Endothelial cell of umbilical vein (primary cell): ENCODE measurements at regions not wholly inside any gene's neighbourhood (a gene's known extent, or its start where the extent isn't known, plus 50 kb on each side); places are given as distances from the start of the nearest gene placed in this dataset.

ENCODE experiments used
- BruUV-seq: library from RNA; stranded (reverse); fragments of 400-500 nt; replicated peaks from 2 replicates; lab custom pipeline; 2021; lab: Mats Ljungman, UMichigan
- CTCF ChIA-PET: fragments of 300-600, 350-600 bp; sonication (Branson Sonifier 250); formaldehyde crosslinking; loops from one replicate; lab custom pipeline; 2021; ENCODE audit warnings: antibody characterized with exemption, inconsistent platforms; lab: Charles Lee
- POLR2A ChIA-PET: fragments of 300-600, 350-600 bp; sonication (Branson Sonifier 250); formaldehyde crosslinking; loops from one replicate; lab custom pipeline; 2021; ENCODE audit warnings: antibody characterized with exemption, inconsistent platforms; lab: Charles Lee
- DNase-seq: peaks from one replicate; pipeline ENCODE4 v3.0.0-alpha.2; 2011; ENCODE audit warnings: low read depth, low spot score
- FAIRE-seq: peaks from 2 replicates; lab custom pipeline; 2011; peaks lifted over from hg19 to GRCh38; lab: Jason Lieb, UNC
- H2AFZ ChIP-seq: 2 replicates; pipeline ENCODE4 v1.6.0; 2012; ENCODE audit warnings: low read depth, low read length, control low read depth, inconsistent platforms
- H3K27ac ChIP-seq: 2 replicates; pipeline ENCODE4 v1.5.1; 2011; ENCODE audit warnings: low read depth, mild to moderate bottlenecking, control low read depth, low read length, moderate library complexity; ENCODE audit not compliant: insufficient read depth
- H3K27me3 ChIP-seq, 2 experiments: 2 replicates each; pipeline versions ENCODE4 v1.6.0 to v1.6.1; 2011; ENCODE audit warnings: low read length in 2 of 2, mixed read lengths in 1 of 2; ENCODE audit not compliant: control insufficient read depth in 2 of 2, insufficient read depth in 2 of 2
- H3K36me3 ChIP-seq, 2 experiments: 2 replicates in 1 of 2; 3 replicates in 1 of 2; pipeline ENCODE4 v1.5.1; 2011; ENCODE audit warnings: low read length in 2 of 2, mild to moderate bottlenecking in 1 of 2, moderate library complexity in 1 of 2; ENCODE audit not compliant: control insufficient read depth in 2 of 2, insufficient read depth in 2 of 2; ENCODE audit errors: extremely low read depth in 1 of 2
- H3K4me1 ChIP-seq: 3 replicates; pipeline ENCODE4 v1.5.1; 2011; ENCODE audit warnings: mild to moderate bottlenecking, low read length; ENCODE audit not compliant: control insufficient read depth, insufficient read depth; ENCODE audit errors: extremely low read depth
- H3K4me2 ChIP-seq: 2 replicates; pipeline ENCODE4 v1.6.1; 2011; ENCODE audit warnings: low read length, control low read depth, mixed read lengths; ENCODE audit not compliant: insufficient read depth
- H3K4me3 ChIP-seq, 3 experiments: fragments of 200-600 bp in 1 of 3; sonication (generic), shearing (Covaris generic) in 1 of 3; replicated peaks in 1 of 3; 2 replicates each; pipeline ENCODE4 v1.5.1; 2011 to 2016; ENCODE audit warnings: control low read depth in 3 of 3, low read length in 3 of 3, mild to moderate bottlenecking in 2 of 3, inconsistent platforms in 1 of 3, low read depth in 1 of 3, moderate library complexity in 1 of 3; ENCODE audit not compliant: insufficient read depth in 1 of 3
- H3K79me2 ChIP-seq: 2 replicates; pipeline ENCODE4 v1.6.0; 2012; ENCODE audit warnings: low read length, inconsistent platforms; ENCODE audit not compliant: control insufficient read depth, insufficient read depth
- H3K9ac ChIP-seq: replicated peaks from 2 replicates; pipeline ENCODE3; 2011; ENCODE audit warnings: low read length, control low read depth; ENCODE audit not compliant: insufficient read depth; ENCODE audit errors: extremely low read depth
- H3K9me1 ChIP-seq: replicated peaks from 3 replicates; pipeline ENCODE4 v1.6.0; 2011; ENCODE audit warnings: mild to moderate bottlenecking, low read length; ENCODE audit not compliant: control insufficient read depth, insufficient read depth; ENCODE audit errors: extremely low read depth
- H3K9me3 ChIP-seq: replicated peaks from 2 replicates; pipeline ENCODE4 v1.5.1; 2012; ENCODE audit warnings: low read length, inconsistent platforms; ENCODE audit not compliant: control insufficient read depth, insufficient read depth
- H4K20me1 ChIP-seq: replicated peaks from 2 replicates; pipeline ENCODE3; 2011; ENCODE audit warnings: mild to moderate bottlenecking, low read length; ENCODE audit not compliant: control insufficient read depth, insufficient read depth; ENCODE audit errors: extremely low read depth
- EZH2 ChIP-seq: IDR thresholded peaks from 2 replicates; pipeline ENCODE4 v1.6.1; 2012; ENCODE audit warnings: borderline replicate concordance, low read depth, mild to moderate bottlenecking, moderate library complexity, low read length, inconsistent platforms; ENCODE audit not compliant: severe bottlenecking
- FOS ChIP-seq: IDR thresholded peaks from 2 replicates; pipeline ENCODE4 v1.6.1; 2011; ENCODE audit warnings: mild to moderate bottlenecking, low read length, moderate library complexity, borderline replicate concordance; ENCODE audit not compliant: insufficient read depth
- GATA2 ChIP-seq: IDR thresholded peaks from 2 replicates; pipeline ENCODE4 v1.7.0; 2011; ENCODE audit warnings: low read depth, mild to moderate bottlenecking, moderate library complexity, mixed read lengths, low read length; ENCODE audit not compliant: insufficient read length, insufficient read depth
- JUN ChIP-seq: IDR thresholded peaks from 2 replicates; pipeline ENCODE4 v1.6.1; 2011; ENCODE audit warnings: borderline replicate concordance, low read depth; ENCODE audit not compliant: insufficient read length, insufficient read depth
- MYC ChIP-seq: IDR thresholded peaks from one replicate; pipeline ENCODE4 v1.6.1; 2011; ENCODE audit warnings: mild to moderate bottlenecking, low read depth, low read length
- POLR2A ChIP-seq: IDR thresholded peaks from 2 replicates; pipeline ENCODE4 v1.6.1; 2012; ENCODE audit warnings: low read depth, mild to moderate bottlenecking, control low read depth, low read length
- POLR2AphosphoS5 ChIP-seq: IDR thresholded peaks from 2 replicates; pipeline ENCODE4 v1.6.1; 2012; ENCODE audit warnings: low read depth, mild to moderate bottlenecking, control low read depth, low read length, moderate library complexity; ENCODE audit not compliant: insufficient read depth
- dilution Hi-C: fragments of 300-500 bp; cut with MboI; formaldehyde crosslinking; loops from one replicate; pipeline ENCODE4 v1.15.0; 2019; ENCODE audit warnings: low sequenced_read_pairs; ENCODE audit not compliant: extremely low pct_ligation_motif_present
- intact Hi-C: fragments of 100-400 bp; cut with micrococcal nuclease; formaldehyde crosslinking; loops from one replicate; pipeline ENCODE4 v1.10.0; 2022
- TF ChIP-seq, protein P1 (sequence below), 2 donors: IDR thresholded peaks; 1 replicate in 1 of 2; 2 replicates in 1 of 2; pipeline ENCODE4 v1.5.1; 2011; ENCODE audit warnings: low read length in 2 of 2, mild to moderate bottlenecking in 2 of 2, moderate library complexity in 2 of 2, control low read depth in 1 of 2, inconsistent platforms in 1 of 2, low read depth in 1 of 2; ENCODE audit not compliant: insufficient read depth in 1 of 2; ENCODE audit errors: extremely low read depth in 1 of 2
- TF ChIP-seq, protein P2 (sequence below): IDR thresholded peaks from 2 replicates; pipeline ENCODE4 v1.6.1; 2011; ENCODE audit not compliant: insufficient read depth, insufficient read length

DNA sequence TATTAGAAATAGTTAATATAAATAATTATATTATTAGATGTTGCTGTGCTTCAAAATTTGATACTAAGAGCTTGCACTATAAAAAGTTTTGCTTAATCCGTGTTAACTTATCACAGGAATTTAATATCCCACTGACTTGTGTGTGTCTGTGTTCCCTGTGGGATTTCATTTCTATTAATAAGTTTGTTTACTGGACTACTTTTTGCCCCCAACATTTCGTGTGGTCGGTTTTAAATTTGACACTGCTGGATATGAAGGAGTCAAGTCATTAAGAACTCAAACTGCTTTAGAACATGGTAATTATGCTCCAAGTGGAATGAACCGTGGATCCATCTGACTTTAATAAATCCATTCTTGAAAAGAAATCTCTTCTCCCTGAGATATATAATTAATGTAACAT, 182.2 kb upstream of the NUDT4 start:
- Histone ChIP-seq H3K4me2 (no peak overlapping the region), H3K27ac (no peak overlapping the region), H4K20me1 (no peaks in the 10 kb centered on the region), H3K9me1 (no peaks in the 10 kb centered on the region), H3K9me3 (no peaks in the 10 kb centered on the region), H2AFZ (no peak overlapping the region), H3K27me3 (no peaks in the 10 kb centered on the region), H3K4me1 (peaks cover 7% of the 10 kb centered on the region), H3K79me2 (no peaks in the 10 kb centered on the region), H3K36me3 (no peaks in the 10 kb centered on the region), H3K9ac (no peak overlapping the region), H3K4me3 (no peak overlapping the region)
- ChIA-PET POLR2A (interaction anchor here (0.6 kb wide), 1 partner anchor 205 kb away, joined by 3 read pairs; no protein-coding TSS in a partner anchor), CTCF (no interaction called here)
- intact Hi-C loops (no loop called here), dilution Hi-C loops (no loop called here)
- TF ChIP-seq POLR2AphosphoS5 (no peak), EZH2 (no peak), FOS (no peak)
- TF ChIP-seq, protein P1, sequence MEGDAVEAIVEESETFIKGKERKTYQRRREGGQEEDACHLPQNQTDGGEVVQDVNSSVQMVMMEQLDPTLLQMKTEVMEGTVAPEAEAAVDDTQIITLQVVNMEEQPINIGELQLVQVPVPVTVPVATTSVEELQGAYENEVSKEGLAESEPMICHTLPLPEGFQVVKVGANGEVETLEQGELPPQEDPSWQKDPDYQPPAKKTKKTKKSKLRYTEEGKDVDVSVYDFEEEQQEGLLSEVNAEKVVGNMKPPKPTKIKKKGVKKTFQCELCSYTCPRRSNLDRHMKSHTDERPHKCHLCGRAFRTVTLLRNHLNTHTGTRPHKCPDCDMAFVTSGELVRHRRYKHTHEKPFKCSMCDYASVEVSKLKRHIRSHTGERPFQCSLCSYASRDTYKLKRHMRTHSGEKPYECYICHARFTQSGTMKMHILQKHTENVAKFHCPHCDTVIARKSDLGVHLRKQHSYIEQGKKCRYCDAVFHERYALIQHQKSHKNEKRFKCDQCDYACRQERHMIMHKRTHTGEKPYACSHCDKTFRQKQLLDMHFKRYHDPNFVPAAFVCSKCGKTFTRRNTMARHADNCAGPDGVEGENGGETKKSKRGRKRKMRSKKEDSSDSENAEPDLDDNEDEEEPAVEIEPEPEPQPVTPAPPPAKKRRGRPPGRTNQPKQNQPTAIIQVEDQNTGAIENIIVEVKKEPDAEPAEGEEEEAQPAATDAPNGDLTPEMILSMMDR (IDR thresholded peaks at IDR 0.05; ENCODE audit: extremely low read depth in 1 of 2, insufficient read depth in 1 of 2, low read depth in 1 of 2, low read length in 2 of 2): no peak
- TF ChIP-seq, protein P2, sequence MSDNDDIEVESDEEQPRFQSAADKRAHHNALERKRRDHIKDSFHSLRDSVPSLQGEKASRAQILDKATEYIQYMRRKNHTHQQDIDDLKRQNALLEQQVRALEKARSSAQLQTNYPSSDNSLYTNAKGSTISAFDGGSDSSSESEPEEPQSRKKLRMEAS: no peak
- no TSS peak for BruUV-seq
- no peak for DNase-seq
- no peak for FAIRE-seq

DNA sequence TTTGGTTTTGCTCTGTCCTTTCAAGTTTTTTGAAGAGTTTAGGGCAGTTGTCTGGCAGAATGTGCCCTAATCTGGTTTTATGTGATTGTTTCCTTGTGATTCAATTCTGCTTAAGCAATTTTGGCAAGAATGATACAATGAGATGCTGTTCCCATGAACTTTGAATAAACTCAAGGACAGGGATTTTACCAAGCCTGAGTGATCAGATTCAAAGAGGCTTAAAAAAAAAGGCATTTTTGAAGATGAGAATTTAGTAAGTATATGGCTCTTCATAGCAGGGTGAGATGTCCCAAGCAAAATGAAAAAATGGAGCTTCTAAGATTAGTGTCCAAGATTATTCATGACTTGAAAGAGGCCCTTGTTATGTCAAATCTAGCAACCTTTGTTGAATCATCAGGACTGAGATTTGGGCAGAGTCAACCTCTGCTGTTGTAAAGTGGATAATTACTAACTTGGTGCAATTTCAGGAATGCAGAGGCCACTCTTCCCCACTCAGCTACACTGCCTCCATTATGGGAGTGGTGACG, 180.6 kb upstream of the NUDT4 start:
- Histone ChIP-seq H2AFZ (no peak overlapping the region), H3K36me3 (no peaks in the 10 kb centered on the region), H3K4me2 (no peak overlapping the region), H3K4me3 (no peak overlapping the region), H4K20me1 (no peaks in the 10 kb centered on the region), H3K79me2 (no peaks in the 10 kb centered on the region), H3K4me1 (peaks cover 7% of the 10 kb centered on the region), H3K9ac (no peak overlapping the region), H3K9me3 (no peaks in the 10 kb centered on the region), H3K27me3 (no peaks in the 10 kb centered on the region), H3K27ac (no peak overlapping the region), H3K9me1 (no peaks in the 10 kb centered on the region)
- POLR2A ChIA-PET: no interaction called here
- FAIRE-seq (no peak), DNase-seq (no peak)
- dilution Hi-C loops: no loop called here
- no peak for TF ChIP-seq FOS
- TF ChIP-seq, protein P1 (IDR thresholded peaks at IDR 0.05; ENCODE audit: extremely low read depth in 1 of 2, insufficient read depth in 1 of 2, low read depth in 1 of 2, low read length in 2 of 2): no peak
- TF ChIP-seq, protein P2: no peak
- no peak for TF ChIP-seq GATA2
- no peak for TF ChIP-seq EZH2
- TF ChIP-seq MYC: no peak
- no peak for TF ChIP-seq JUN
- no peak for TF ChIP-seq POLR2A
- TF ChIP-seq POLR2AphosphoS5: no peak
- no TSS peak for BruUV-seq
- CTCF ChIA-PET: no interaction called here
- intact Hi-C loops: no loop called here
